HEK293 (cell line): ENCODE measurements at regions not wholly inside any gene's neighbourhood (a gene's known extent, or its start where the extent isn't known, plus 50 kb on each side); places are given as distances from the start of the nearest gene placed in this dataset.
A peak's percentile ranks its signal among the peaks of the same experiment; 100 is the strongest.

Experiments
- CTCF ChIA-PET: fragments of 350-600 bp; formaldehyde crosslinking; extraction: SDS; loops from one replicate; lab custom pipeline; 2021; ENCODE audit warnings: antibody characterized with exemption; lab: Yijun Ruan, JAX
- POLR2A ChIA-PET: fragments of 300-600 bp; formaldehyde crosslinking; extraction: SDS; loops from one replicate; lab custom pipeline; 2020; ENCODE audit warnings: antibody characterized with exemption, inconsistent platforms; lab: Yijun Ruan, JAX
- H3K27ac ChIP-seq: fragments of 200-500 bp; sonication (Bioruptor generic); 2 replicates; pipeline ENCODE4 v1.5.1; 2014; ENCODE audit warnings: low read depth, low read length, control low read depth, inconsistent platforms; ENCODE audit errors: extremely low read depth
- H3K36me3 ChIP-seq, 2 experiments: fragments of 200-500 bp in 1 of 2; sonication (Bioruptor generic) in 1 of 2; 1 replicate in 1 of 2; 2 replicates in 1 of 2; pipeline ENCODE4 v1.5.1; 2014 to 2017; ENCODE audit warnings: inconsistent platforms in 2 of 2, low read length in 2 of 2; ENCODE audit not compliant: control insufficient read depth in 2 of 2, insufficient read depth in 1 of 2
- H3K4me1 ChIP-seq: fragments of 200-500 bp; sonication (Bioruptor generic); 2 replicates; pipeline ENCODE4 v1.5.1; 2014; ENCODE audit warnings: mild to moderate bottlenecking, low read length, inconsistent platforms; ENCODE audit not compliant: control insufficient read depth, insufficient read depth
- H3K4me3 ChIP-seq: 2 replicates; pipeline ENCODE4 v1.5.1; 2011; ENCODE audit warnings: low read depth, mild to moderate bottlenecking, control low read depth, low read length, moderate library complexity
- H3K9me3 ChIP-seq: fragments of 200-500 bp; sonication (Bioruptor generic); 2 replicates; pipeline ENCODE4 v1.5.1; 2014; ENCODE audit warnings: low read depth, low read length, inconsistent platforms; ENCODE audit not compliant: control insufficient read depth, insufficient read depth
- GLIS1 ChIP-seq: fragments of 450-650 bp; formaldehyde crosslinking; IDR thresholded peaks from 2 replicates; pipeline ENCODE4 v1.5.1; 2016; ENCODE audit warnings: missing biosample characterization, missing genetic modification characterization
- KLF1 ChIP-seq: fragments of 450-650 bp; formaldehyde crosslinking; IDR thresholded peaks from 2 replicates; pipeline ENCODE4 v1.5.1; 2016; ENCODE audit warnings: missing biosample characterization, missing genetic modification characterization
- REPIN1 ChIP-seq: fragments of 450-650 bp; formaldehyde crosslinking; IDR thresholded peaks from 2 replicates; pipeline ENCODE4 v1.5.1; 2017; ENCODE audit warnings: missing biosample characterization, missing genetic modification characterization, low read depth
- SCRT1 ChIP-seq: fragments of 450-650 bp; formaldehyde crosslinking; IDR thresholded peaks from 2 replicates; pipeline ENCODE4 v1.5.1; 2016; ENCODE audit warnings: missing biosample characterization, missing genetic modification characterization, borderline replicate concordance
- ZFHX2 ChIP-seq: fragments of 450-650 bp; formaldehyde crosslinking; conservative IDR thresholded peaks from 2 replicates; pipeline ENCODE4 v1.5.1; 2016; ENCODE audit warnings: missing biosample characterization, missing genetic modification characterization
- ZFP3 ChIP-seq: fragments of 450-650 bp; formaldehyde crosslinking; IDR thresholded peaks from 2 replicates; pipeline ENCODE4 v1.5.1; 2016; ENCODE audit warnings: low read depth, missing biosample characterization, missing genetic modification characterization
- ZNF114 ChIP-seq: fragments of 450-650 bp; formaldehyde crosslinking; IDR thresholded peaks from 2 replicates; pipeline ENCODE4 v1.5.0; 2017; ENCODE audit warnings: missing biosample characterization, missing genetic modification characterization
- ZNF155 ChIP-seq: fragments of 450-650 bp; formaldehyde crosslinking; IDR thresholded peaks from 2 replicates; pipeline ENCODE4 v1.5.1; 2016; ENCODE audit warnings: missing biosample characterization, missing genetic modification characterization
- ZNF211 ChIP-seq: fragments of 450-650 bp; formaldehyde crosslinking; IDR thresholded peaks from 2 replicates; pipeline ENCODE4 v1.5.1; 2016; ENCODE audit warnings: low read depth, missing biosample characterization, missing genetic modification characterization
- ZNF26 ChIP-seq: fragments of 450-650 bp; formaldehyde crosslinking; IDR thresholded peaks from 2 replicates; pipeline ENCODE4 v1.5.1; 2016; ENCODE audit warnings: missing biosample characterization, missing genetic modification characterization
- ZNF350 ChIP-seq: fragments of 450-650 bp; formaldehyde crosslinking; IDR thresholded peaks from 2 replicates; pipeline ENCODE4 v1.5.0; 2017; ENCODE audit warnings: missing biosample characterization, mild to moderate bottlenecking, missing genetic modification characterization
- ZNF48 ChIP-seq: fragments of 450-650 bp; formaldehyde crosslinking; IDR thresholded peaks from 2 replicates; pipeline ENCODE4 v1.5.1; 2016; ENCODE audit warnings: missing biosample characterization, missing genetic modification characterization
- ZNF488 ChIP-seq: fragments of 450-650 bp; formaldehyde crosslinking; IDR thresholded peaks from 2 replicates; pipeline ENCODE4 v1.5.1; 2016; ENCODE audit warnings: missing biosample characterization, missing genetic modification characterization
- ZNF530 ChIP-seq: fragments of 450-650 bp; formaldehyde crosslinking; IDR thresholded peaks from 2 replicates; pipeline ENCODE4 v1.5.1; 2016; ENCODE audit warnings: low read depth, missing biosample characterization, missing genetic modification characterization
- ZNF610 ChIP-seq: fragments of 450-650 bp; formaldehyde crosslinking; IDR thresholded peaks from 2 replicates; pipeline ENCODE4 v1.5.1; 2016; ENCODE audit warnings: missing biosample characterization, missing genetic modification characterization, borderline replicate concordance
- ZNF639 ChIP-seq: fragments of 450-650 bp; formaldehyde crosslinking; IDR thresholded peaks from 2 replicates; pipeline ENCODE4 v1.5.1; 2016; ENCODE audit warnings: missing biosample characterization, missing genetic modification characterization
- ZNF837 ChIP-seq: fragments of 450-650 bp; formaldehyde crosslinking; IDR thresholded peaks from 2 replicates; pipeline ENCODE4 v1.5.1; 2016; ENCODE audit warnings: missing biosample characterization, missing genetic modification characterization
- ZXDB ChIP-seq: fragments of 450-650 bp; formaldehyde crosslinking; IDR thresholded peaks from 2 replicates; pipeline ENCODE4 v1.5.1; 2016; ENCODE audit warnings: missing biosample characterization, missing genetic modification characterization
- TF ChIP-seq, protein P1 (sequence below): fragments of 450-650 bp; formaldehyde crosslinking; IDR thresholded peaks from 2 replicates; pipeline ENCODE4 v1.5.1; 2017; ENCODE audit warnings: missing biosample characterization, missing genetic modification characterization
- TF ChIP-seq, protein P2 (sequence below): fragments of 450-650 bp; formaldehyde crosslinking; IDR thresholded peaks from 2 replicates; pipeline ENCODE4 v1.5.1; 2016; ENCODE audit warnings: missing biosample characterization, missing genetic modification characterization

DNA sequence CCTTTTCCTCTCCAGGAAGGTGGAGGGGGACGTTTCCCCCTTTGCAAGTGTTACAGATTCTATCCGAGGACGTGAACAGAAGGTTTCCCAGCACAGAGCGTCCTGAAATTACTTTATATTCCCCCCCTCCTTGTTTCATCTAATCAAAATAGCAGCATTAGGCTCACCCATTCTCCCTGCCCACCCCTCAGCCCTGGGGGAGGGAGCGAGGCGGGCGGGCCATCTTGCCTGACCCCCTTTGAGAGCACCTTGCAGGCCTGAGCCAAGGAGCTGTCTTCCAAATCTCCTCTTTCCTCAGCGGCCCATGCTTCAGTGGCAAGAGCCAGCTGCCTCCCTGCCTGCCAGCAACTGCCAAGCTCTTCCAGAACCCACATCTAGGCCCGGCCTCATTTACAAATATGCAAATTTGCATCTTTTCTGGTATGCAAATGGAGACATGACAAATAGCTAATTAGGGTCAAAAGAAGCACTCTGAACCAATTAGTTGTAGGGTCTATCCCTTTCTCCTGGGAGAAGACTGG, 69.1 kb upstream of the POU3F1 start (continued):
- TF ChIP-seq ZNF155 (tag by site-specific recombination), result no peak
- no peak for TF ChIP-seq ZFP3 (tag by site-specific recombination)
- no peak for TF ChIP-seq ZXDB

- POLR2A ChIA-PET, result interaction anchor here (0.6 kb wide), 1 partner anchor 16 kb away, joined by 6 read pairs; no protein-coding TSS in a partner anchor
- Histone ChIP-seq H3K9me3 (no peaks in the 10 kb centered on the region), H3K4me1 (no peaks in the 10 kb centered on the region), H3K36me3 (no peaks in the 10 kb centered on the region), H3K27ac (no peak overlapping the region), H3K4me3 (no peak overlapping the region)
- CTCF ChIA-PET, result no interaction called here
- TF ChIP-seq ZNF488 (tag by site-specific recombination) (no peak), ZNF530 (tag by site-specific recombination) (no peak)
- TF ChIP-seq, protein P1, sequence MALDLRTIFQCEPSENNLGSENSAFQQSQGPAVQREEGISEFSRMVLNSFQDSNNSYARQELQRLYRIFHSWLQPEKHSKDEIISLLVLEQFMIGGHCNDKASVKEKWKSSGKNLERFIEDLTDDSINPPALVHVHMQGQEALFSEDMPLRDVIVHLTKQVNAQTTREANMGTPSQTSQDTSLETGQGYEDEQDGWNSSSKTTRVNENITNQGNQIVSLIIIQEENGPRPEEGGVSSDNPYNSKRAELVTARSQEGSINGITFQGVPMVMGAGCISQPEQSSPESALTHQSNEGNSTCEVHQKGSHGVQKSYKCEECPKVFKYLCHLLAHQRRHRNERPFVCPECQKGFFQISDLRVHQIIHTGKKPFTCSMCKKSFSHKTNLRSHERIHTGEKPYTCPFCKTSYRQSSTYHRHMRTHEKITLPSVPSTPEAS (tag by site-specific recombination), result peak; percentile 43; the same call in 1 of the 2 replicates
Observed at GRCh38 chr1:38115226-38115625, 68.6 kb upstream of the POU3F1 start.

- Histone ChIP-seq H3K36me3 (no peaks in the 10 kb centered on the region), H3K4me1 (no peaks in the 10 kb centered on the region), H3K27ac (no peak overlapping the region), H3K4me3 (no peak overlapping the region), H3K9me3 (no peaks in the 10 kb centered on the region)
- CTCF ChIA-PET, result interaction anchor here (0.8 kb wide), 1 partner anchor 88 kb away, joined by 3 read pairs; no protein-coding TSS in a partner anchor
- TF ChIP-seq ZNF610 (tag by site-specific recombination) (no peak), ZNF114 (tag by site-specific recombination) (no peak), ZNF350 (tag by site-specific recombination) (no peak), KLF1 (no peak), ZNF211 (no peak), ZNF639 (tag by site-specific recombination) (no peak), ZNF48 (tag by site-specific recombination) (no peak), REPIN1 (tag by site-specific recombination) (no peak), ZFHX2 (tag by site-specific recombination) (no peak), ZNF837 (tag by site-specific recombination) (no peak), GLIS1 (no peak), ZNF26 (tag by site-specific recombination) (no peak), SCRT1 (tag by site-specific recombination) (no peak)
- TF ChIP-seq, protein P2, sequence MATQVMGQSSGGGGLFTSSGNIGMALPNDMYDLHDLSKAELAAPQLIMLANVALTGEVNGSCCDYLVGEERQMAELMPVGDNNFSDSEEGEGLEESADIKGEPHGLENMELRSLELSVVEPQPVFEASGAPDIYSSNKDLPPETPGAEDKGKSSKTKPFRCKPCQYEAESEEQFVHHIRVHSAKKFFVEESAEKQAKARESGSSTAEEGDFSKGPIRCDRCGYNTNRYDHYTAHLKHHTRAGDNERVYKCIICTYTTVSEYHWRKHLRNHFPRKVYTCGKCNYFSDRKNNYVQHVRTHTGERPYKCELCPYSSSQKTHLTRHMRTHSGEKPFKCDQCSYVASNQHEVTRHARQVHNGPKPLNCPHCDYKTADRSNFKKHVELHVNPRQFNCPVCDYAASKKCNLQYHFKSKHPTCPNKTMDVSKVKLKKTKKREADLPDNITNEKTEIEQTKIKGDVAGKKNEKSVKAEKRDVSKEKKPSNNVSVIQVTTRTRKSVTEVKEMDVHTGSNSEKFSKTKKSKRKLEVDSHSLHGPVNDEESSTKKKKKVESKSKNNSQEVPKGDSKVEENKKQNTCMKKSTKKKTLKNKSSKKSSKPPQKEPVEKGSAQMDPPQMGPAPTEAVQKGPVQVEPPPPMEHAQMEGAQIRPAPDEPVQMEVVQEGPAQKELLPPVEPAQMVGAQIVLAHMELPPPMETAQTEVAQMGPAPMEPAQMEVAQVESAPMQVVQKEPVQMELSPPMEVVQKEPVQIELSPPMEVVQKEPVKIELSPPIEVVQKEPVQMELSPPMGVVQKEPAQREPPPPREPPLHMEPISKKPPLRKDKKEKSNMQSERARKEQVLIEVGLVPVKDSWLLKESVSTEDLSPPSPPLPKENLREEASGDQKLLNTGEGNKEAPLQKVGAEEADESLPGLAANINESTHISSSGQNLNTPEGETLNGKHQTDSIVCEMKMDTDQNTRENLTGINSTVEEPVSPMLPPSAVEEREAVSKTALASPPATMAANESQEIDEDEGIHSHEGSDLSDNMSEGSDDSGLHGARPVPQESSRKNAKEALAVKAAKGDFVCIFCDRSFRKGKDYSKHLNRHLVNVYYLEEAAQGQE (tag by site-specific recombination), result no peak
- POLR2A ChIA-PET, result interaction anchor here (0.6 kb wide), 1 partner anchor 15 kb away, joined by 6 read pairs; no protein-coding TSS in a partner anchor
Observed at GRCh38 chr1:38114241-38115026, 67.8 kb upstream of the POU3F1 start.
